ENCODE measurements at regions not wholly inside any gene's neighbourhood (a gene's known extent, or its start where the extent isn't known, plus 50 kb on each side); places are given as distances from the start of the nearest gene placed in this dataset.

DNA sequence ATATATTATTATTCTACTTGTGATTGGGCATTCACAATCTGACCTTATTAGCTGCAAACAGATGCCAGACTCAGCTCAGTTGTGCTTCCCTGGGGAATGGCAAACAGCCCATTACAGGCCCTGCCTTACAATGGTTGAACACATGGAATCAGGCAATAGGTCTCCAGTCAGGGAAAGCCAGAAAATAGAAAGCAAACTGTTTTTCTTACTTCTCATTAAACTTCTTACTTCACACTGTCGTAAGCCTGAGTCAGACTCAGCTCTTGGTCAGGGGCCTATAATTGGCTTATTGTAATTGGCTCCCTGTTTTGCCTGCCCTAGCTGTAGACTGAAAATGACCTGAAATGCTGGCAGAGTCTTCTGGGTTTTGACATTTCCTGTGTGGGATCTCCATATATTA lies 77.0 kb upstream of the CA10 start:
- DNase-seq (ENCODE audit: low spot score) = no peak
- intact Hi-C loops (cut with DNase I) = no loop called here

- no peak for DNase-seq (ENCODE audit: low spot score)
- intact Hi-C loops (cut with DNase I) = no loop called here
Observed at GRCh38 chr17:52233632-52234031, 75.1 kb upstream of the CA10 start.

DNA sequence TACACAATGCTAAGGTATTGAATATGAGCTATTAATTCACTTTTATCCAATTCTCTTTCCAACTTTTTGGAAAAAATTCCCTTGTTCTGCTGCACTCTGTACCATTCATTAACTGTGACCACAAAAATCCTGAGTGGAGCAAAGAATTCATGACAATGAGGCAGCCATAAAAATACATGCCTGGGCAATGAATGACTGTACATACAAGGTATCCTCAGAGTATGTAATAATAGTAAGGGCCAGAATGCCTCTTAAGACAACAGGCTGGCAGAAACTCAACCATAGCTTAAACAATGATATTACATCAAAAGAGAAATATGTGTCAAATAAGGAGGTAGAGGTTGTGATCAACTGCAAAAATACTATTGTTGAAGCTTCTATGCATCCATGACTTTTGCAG lies 74.7 kb upstream of the CA10 start:
- intact Hi-C loops (cut with DNase I) = no loop called here
- no peak for DNase-seq (ENCODE audit: low spot score)

DNA sequence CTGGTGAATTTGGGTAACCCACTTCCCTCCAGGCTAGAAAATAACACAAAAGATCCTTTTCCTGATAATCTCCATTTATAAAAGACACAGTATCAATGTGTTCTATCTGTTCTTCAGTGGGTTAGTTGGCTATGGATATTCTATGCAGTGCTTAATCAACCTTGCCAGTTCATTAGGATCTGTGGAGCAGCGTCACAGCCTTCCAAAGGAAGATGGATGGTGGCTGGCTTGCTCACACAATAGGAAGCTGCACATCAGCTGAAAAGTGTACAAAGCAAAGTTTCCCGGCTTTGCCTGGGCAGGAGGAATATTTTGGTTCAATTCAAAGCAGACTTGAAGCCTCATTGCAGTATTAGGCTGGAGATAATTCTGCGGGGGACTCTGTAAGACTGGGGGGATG lies 70.3 kb upstream of the CA10 start:
- intact Hi-C loops (cut with DNase I) = no loop called here

DNA sequence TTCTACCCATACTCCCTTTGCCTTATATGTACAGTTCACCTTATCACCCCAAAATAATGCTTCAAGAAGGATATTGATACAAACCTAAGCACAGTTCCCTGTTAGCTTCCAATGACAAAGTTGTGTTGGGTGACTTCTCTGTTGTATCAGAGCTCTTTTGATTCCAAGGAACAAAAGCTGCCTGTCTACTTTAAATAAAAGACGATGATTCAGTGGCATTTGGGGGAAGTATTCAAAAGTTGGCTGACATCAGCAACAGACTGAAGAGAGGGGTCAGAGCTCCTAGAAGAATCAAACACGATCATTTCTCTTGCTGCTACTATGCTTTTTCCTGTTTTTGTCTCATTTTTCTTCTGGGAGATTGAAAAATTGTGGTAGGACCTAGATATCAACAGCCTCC lies 69.4 kb upstream of the CA10 start:
- no peak for DNase-seq (ENCODE audit: low spot score)
- intact Hi-C loops (cut with DNase I) = no loop called here

More for the DNA sequence above, 70.3 kb upstream of the CA10 start:
- DNase-seq (ENCODE audit: low spot score) = no peak

GRCh38 chr17:52213451-52213850 lies 54.9 kb upstream of the CA10 start:
- intact Hi-C loops (cut with DNase I) = no loop called here
- DNase-seq (ENCODE audit: low spot score) = no peak

GRCh38 chr17:52212851-52213250 lies 54.3 kb upstream of the CA10 start:
- intact Hi-C loops (cut with DNase I) = no loop called here
- DNase-seq (ENCODE audit: low spot score) = no peak

GRCh38 chr17:52209507-52209906 lies 51.0 kb upstream of the CA10 start:
- intact Hi-C loops (cut with DNase I) = no loop called here
- DNase-seq (ENCODE audit: low spot score) = no peak
